K562 (cell line): ENCODE measurements at regions not wholly inside any gene's neighbourhood (a gene's known extent, or its start where the extent isn't known, plus 50 kb on each side); places are given as distances from the start of the nearest gene placed in this dataset.

Experiments
- ATAC-seq: fragments of 200-7000 bp; cut with Tn5 transposase; 3 replicates; pipeline ENCODE4 v1.9.1; 2020; ENCODE audit warnings: moderate library complexity
- BruUV-seq: library from RNA; stranded (reverse); fragments of 400-500 nt; replicated peaks from 2 replicates; lab custom pipeline; 2021; lab: Mats Ljungman, UMichigan
- CTCF ChIA-PET: fragments of 300-600 bp; formaldehyde crosslinking; extraction: SDS; loops from one replicate; lab custom pipeline; 2021; ENCODE audit warnings: low intra/inter-chr PET ratio; lab: Yijun Ruan, JAX
- POLR2A ChIA-PET: fragments of 300-600, 350-650 bp; sonication (Branson Sonifier 250); formaldehyde crosslinking; extraction: SDS; loops from one replicate; lab custom pipeline; 2021; ENCODE audit warnings: antibody characterized with exemption, inconsistent platforms; lab: Yijun Ruan, JAX
- DNase-seq, 4 experiments: peaks; one replicate each; pipeline versions ENCODE4 v3.0.0 to v3.0.0-alpha.2; 2011 to 2018; ENCODE audit warnings: low spot score in 3 of 4, mixed read lengths in 3 of 4; ENCODE audit errors: extremely low read depth in 1 of 4
- FAIRE-seq: peaks from 2 replicates; lab custom pipeline; 2011; peaks lifted over from hg19 to GRCh38; lab: Jason Lieb, UNC
- H2AFZ ChIP-seq: 2 replicates; pipeline ENCODE4 v1.6.0; 2011; ENCODE audit warnings: low read depth, low read length, control low read depth, inconsistent platforms
- H3K27ac ChIP-seq: fragments of 200-600 bp; 3 replicates; pipeline ENCODE4 v1.8.0; 2011; ENCODE audit warnings: low read depth, mild to moderate bottlenecking, control low read depth, inconsistent platforms, low read length, moderate library complexity, mixed read lengths; ENCODE audit errors: extremely low read depth
- H3K27me3 ChIP-seq, 2 experiments: fragments of 300-600 bp in 1 of 2; 2 replicates in 1 of 2; 3 replicates in 1 of 2; pipeline versions ENCODE4 v1.6.0 to v1.8.0; 2011; ENCODE audit warnings: inconsistent platforms in 2 of 2, low read length in 2 of 2, mild to moderate bottlenecking in 1 of 2, mixed read lengths in 1 of 2, moderate library complexity in 1 of 2; ENCODE audit not compliant: control insufficient read depth in 2 of 2, insufficient read depth in 2 of 2
- H3K36me3 ChIP-seq: fragments of 300-600 bp; 3 replicates; pipeline ENCODE4 v1.8.0; 2011; ENCODE audit warnings: mild to moderate bottlenecking, low read length, inconsistent platforms; ENCODE audit not compliant: control insufficient read depth, insufficient read depth
- H3K4me1 ChIP-seq, 2 experiments: fragments of 200-600 bp in 1 of 2; replicated peaks in 1 of 2; 2 replicates in 1 of 2; 3 replicates in 1 of 2; pipeline versions ENCODE4 v1.5.1 to v1.8.0; 2011; ENCODE audit warnings: inconsistent platforms in 2 of 2, low read length in 2 of 2, mild to moderate bottlenecking in 1 of 2, mixed read lengths in 1 of 2, moderate library complexity in 1 of 2; ENCODE audit not compliant: control insufficient read depth in 2 of 2, insufficient read depth in 2 of 2
- H3K4me2 ChIP-seq: 2 replicates; pipeline ENCODE4 v1.6.1; 2011; ENCODE audit warnings: low read length, control low read depth, inconsistent platforms, mixed read lengths; ENCODE audit not compliant: insufficient read depth
- H3K4me3 ChIP-seq: fragments of 200-600 bp; sonication (generic), shearing (Covaris generic); 2 replicates; pipeline ENCODE4 v1.5.1; 2016; ENCODE audit warnings: control low read depth, inconsistent platforms
- H3K79me2 ChIP-seq: fragments of 200-600 bp; 3 replicates; pipeline ENCODE4 v1.8.0; 2011; ENCODE audit warnings: low read length, inconsistent platforms; ENCODE audit not compliant: control insufficient read depth, insufficient read depth
- H3K9ac ChIP-seq, 2 experiments: 2 replicates each; pipeline versions ENCODE4 v1.6.0 to v1.6.1; 2011; ENCODE audit warnings: low read depth in 2 of 2, low read length in 2 of 2, control low read depth in 1 of 2, inconsistent platforms in 1 of 2, mild to moderate bottlenecking in 1 of 2, mixed read lengths in 1 of 2; ENCODE audit not compliant: insufficient read depth in 1 of 2
- H3K9me1 ChIP-seq: one replicate; pipeline ENCODE4 v1.6.0; 2011; ENCODE audit warnings: inconsistent platforms, mild to moderate bottlenecking, low read length, moderate library complexity; ENCODE audit not compliant: control insufficient read depth, insufficient read depth
- H3K9me3 ChIP-seq: replicated peaks from 2 replicates; pipeline ENCODE4 v1.5.1; 2011; ENCODE audit warnings: low read depth, low read length, inconsistent platforms; ENCODE audit not compliant: control insufficient read depth, insufficient read depth
- H4K20me1 ChIP-seq: replicated peaks from 2 replicates; pipeline ENCODE4 v1.6.1; 2011; ENCODE audit warnings: low read length, inconsistent platforms, mixed read lengths; ENCODE audit not compliant: control insufficient read depth, insufficient read depth
- HLTF ChIP-seq: fragments of 450-650 bp; IDR thresholded peaks from 2 replicates; pipeline ENCODE4 v1.6.1; 2016
- IFI16 ChIP-seq: fragments of 250-450 bp; sonication (Bioruptor Pico); IDR thresholded peaks from 2 replicates; pipeline ENCODE4 v2.1.2; 2022; ENCODE audit warnings: mild to moderate bottlenecking, inconsistent platforms
- PRMT5 ChIP-seq: sonication (generic); formaldehyde crosslinking; IDR thresholded peaks from 2 replicates; pipeline ENCODE4 v1.5.0; 2020; ENCODE audit warnings: missing genetic modification reagents
- RAD21 ChIP-seq, 2 experiments: fragments of 250-450 bp in 1 of 2; fragments of 450-650 bp in 1 of 2; sonication (Bioruptor Pico) in 1 of 2; formaldehyde crosslinking in 1 of 2; IDR thresholded peaks in 1 of 2; conservative IDR thresholded peaks in 1 of 2; 2 replicates each; pipeline versions ENCODE4 v1.4.0 to v1.8.0; 2020 to 2022; ENCODE audit warnings: mild to moderate bottlenecking in 2 of 2, moderate library complexity in 1 of 2
- SAFB ChIP-seq: fragments of 200-400 bp; formaldehyde crosslinking; IDR thresholded peaks from 2 replicates; pipeline ENCODE4 v1.6.1; 2017; ENCODE audit warnings: low read depth, low read length, borderline replicate concordance
- SMAD2 ChIP-seq: fragments of 150-350 bp; IDR thresholded peaks from 2 replicates; pipeline ENCODE4 v1.6.1; 2014; ENCODE audit warnings: low read depth, mild to moderate bottlenecking, low read length
- TAF7 ChIP-seq: fragments of 450-650 bp; IDR thresholded peaks from 2 replicates; pipeline ENCODE4 v1.6.1; 2016; ENCODE audit warnings: missing genetic modification characterization, missing compliant biosample characterization
- TEAD4 ChIP-seq, 2 experiments: sonication (generic) in 1 of 2; formaldehyde crosslinking in 1 of 2; IDR thresholded peaks; 2 replicates each; pipeline versions ENCODE4 v1.6.1 to v1.8.0; 2012 to 2022; ENCODE audit warnings: borderline replicate concordance in 1 of 2, inconsistent platforms in 1 of 2, low read length in 1 of 2, mild to moderate bottlenecking in 1 of 2, missing genetic modification reagents in 1 of 2
- U2AF1 ChIP-seq: fragments of 200-400 bp; formaldehyde crosslinking; optimal IDR thresholded peaks from 2 replicates; pipeline ENCODE3; 2017; ENCODE audit warnings: mild to moderate bottlenecking, low read depth, low read length, moderate library complexity
- ZNF134 ChIP-seq: fragments of 250-450 bp; sonication (Bioruptor Pico); conservative IDR thresholded peaks from 2 replicates; pipeline ENCODE4 v1.4.0; 2020
- WGBS: fragments of 100-300 bp; shearing (Covaris generic); methylation state at CpG from one replicate; pipeline ENCODE4 v1.1.6; 2016; ENCODE audit warnings: low coverage, mixed read lengths; ENCODE audit not compliant: insufficient coverage; ENCODE audit errors: missing lambda C conversion rate; 5-methylcytosine and 5-hydroxymethylcytosine counted together
- in situ Hi-C: fragments of 300-500 bp; cut with MboI; formaldehyde crosslinking; loops from 4 replicates; pipeline ENCODE4 v1.15.0; 2018; ENCODE audit warnings: inconsistent platforms, mixed read lengths
- intact Hi-C: fragments of 100-400 bp; cut with micrococcal nuclease; formaldehyde crosslinking; loops from 2 replicates; pipeline ENCODE4 v1.14.2; 2022
- TF ChIP-seq, protein P1 (sequence below): sonication (generic); formaldehyde crosslinking; IDR thresholded peaks from 2 replicates; pipeline ENCODE4 v1.8.0; 2023; ENCODE audit warnings: missing genetic modification reagents, mild to moderate bottlenecking, borderline replicate concordance
- TF ChIP-seq, protein P2 (sequence below): sonication (generic); formaldehyde crosslinking; IDR thresholded peaks from 2 replicates; pipeline ENCODE4 v1.8.0; 2022; ENCODE audit warnings: mild to moderate bottlenecking, missing genetic modification reagents

DNA sequence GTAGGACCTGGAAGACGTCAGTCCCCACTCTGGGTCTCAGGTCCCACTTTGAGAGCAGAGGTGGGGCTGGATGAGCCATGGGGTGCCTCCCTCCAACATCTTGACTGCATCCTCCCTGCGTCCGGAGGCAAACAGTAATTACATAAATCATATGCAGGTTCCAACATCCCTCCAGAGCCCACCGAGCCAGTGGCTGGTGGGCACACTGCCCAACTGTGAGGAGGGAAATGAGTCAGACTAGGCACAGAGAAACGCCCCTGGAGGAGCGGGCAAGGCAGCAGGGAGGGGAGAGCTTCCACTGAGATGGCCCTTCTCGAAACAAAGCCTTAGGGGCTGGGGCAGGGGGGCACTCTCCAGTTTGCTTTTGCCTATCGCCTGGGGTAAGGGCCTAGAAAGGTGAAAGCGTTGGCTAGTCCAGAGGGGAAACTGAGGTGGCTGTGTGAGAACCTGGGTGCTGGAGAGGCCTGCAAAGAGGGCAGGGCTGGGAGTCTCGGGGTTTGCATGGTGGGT is 168.2 kb upstream of the MYCN start:
- H3K4me3 ChIP-seq = no peak overlapping the region
- no peak overlapping the region for H3K27ac ChIP-seq
- H3K9me3 ChIP-seq = no peaks in the 10 kb centered on the region
- H3K9me1 ChIP-seq = no peaks in the 10 kb centered on the region
- ATAC-seq = no peak
- intact Hi-C loops (no loop called here), in situ Hi-C loops (no loop called here)
- H2AFZ ChIP-seq = no peak overlapping the region
- peaks cover 4% of the 10 kb centered on the region; the same call in 1 of the 2 replicates for H4K20me1 ChIP-seq
- no peaks in the 10 kb centered on the region; a peak in 1 of 5 replicates for H3K4me1 ChIP-seq
- H3K4me2 ChIP-seq = no peak overlapping the region
- BruUV-seq = no TSS peak
- no peaks in the 10 kb centered on the region for H3K36me3 ChIP-seq
- no peak overlapping the region for H3K9ac ChIP-seq
- FAIRE-seq = no peak
- ChIA-PET POLR2A (interaction anchor here (0.6 kb wide), 1 partner anchor 16 kb away, joined by 3 read pairs; no protein-coding TSS in a partner anchor), CTCF (no interaction called here)
- H3K27me3 ChIP-seq = peaks cover 17 to 53% of the 10 kb centered on the region in 2 experiments; a peak in 4 of 5 replicates
- TF ChIP-seq RAD21 (CRISPR knock-in tag; conservative IDR thresholded peaks at IDR 0.05 in 1 of 2, IDR thresholded peaks at IDR 0.05 in 1 of 2) (no peak), U2AF1 (no peak), SAFB (no peak), HLTF (no peak), IFI16 (CRISPR knock-in tag) (no peak), TEAD4 (IDR thresholded peaks at IDR 0.05; ENCODE audit: low read length) (no peak), TEAD4 (CRISPR knock-in tag; IDR thresholded peaks at IDR 0.05; ENCODE audit: borderline replicate concordance) (no peak), PRMT5 (CRISPR knock-in tag) (no peak), ZNF134 (CRISPR knock-in tag) (no peak), TAF7 (tag) (no peak), SMAD2 (no peak)
- TF ChIP-seq, protein P1, sequence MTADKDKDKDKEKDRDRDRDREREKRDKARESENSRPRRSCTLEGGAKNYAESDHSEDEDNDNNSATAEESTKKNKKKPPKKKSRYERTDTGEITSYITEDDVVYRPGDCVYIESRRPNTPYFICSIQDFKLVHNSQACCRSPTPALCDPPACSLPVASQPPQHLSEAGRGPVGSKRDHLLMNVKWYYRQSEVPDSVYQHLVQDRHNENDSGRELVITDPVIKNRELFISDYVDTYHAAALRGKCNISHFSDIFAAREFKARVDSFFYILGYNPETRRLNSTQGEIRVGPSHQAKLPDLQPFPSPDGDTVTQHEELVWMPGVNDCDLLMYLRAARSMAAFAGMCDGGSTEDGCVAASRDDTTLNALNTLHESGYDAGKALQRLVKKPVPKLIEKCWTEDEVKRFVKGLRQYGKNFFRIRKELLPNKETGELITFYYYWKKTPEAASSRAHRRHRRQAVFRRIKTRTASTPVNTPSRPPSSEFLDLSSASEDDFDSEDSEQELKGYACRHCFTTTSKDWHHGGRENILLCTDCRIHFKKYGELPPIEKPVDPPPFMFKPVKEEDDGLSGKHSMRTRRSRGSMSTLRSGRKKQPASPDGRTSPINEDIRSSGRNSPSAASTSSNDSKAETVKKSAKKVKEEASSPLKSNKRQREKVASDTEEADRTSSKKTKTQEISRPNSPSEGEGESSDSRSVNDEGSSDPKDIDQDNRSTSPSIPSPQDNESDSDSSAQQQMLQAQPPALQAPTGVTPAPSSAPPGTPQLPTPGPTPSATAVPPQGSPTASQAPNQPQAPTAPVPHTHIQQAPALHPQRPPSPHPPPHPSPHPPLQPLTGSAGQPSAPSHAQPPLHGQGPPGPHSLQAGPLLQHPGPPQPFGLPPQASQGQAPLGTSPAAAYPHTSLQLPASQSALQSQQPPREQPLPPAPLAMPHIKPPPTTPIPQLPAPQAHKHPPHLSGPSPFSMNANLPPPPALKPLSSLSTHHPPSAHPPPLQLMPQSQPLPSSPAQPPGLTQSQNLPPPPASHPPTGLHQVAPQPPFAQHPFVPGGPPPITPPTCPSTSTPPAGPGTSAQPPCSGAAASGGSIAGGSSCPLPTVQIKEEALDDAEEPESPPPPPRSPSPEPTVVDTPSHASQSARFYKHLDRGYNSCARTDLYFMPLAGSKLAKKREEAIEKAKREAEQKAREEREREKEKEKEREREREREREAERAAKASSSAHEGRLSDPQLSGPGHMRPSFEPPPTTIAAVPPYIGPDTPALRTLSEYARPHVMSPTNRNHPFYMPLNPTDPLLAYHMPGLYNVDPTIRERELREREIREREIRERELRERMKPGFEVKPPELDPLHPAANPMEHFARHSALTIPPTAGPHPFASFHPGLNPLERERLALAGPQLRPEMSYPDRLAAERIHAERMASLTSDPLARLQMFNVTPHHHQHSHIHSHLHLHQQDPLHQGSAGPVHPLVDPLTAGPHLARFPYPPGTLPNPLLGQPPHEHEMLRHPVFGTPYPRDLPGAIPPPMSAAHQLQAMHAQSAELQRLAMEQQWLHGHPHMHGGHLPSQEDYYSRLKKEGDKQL (CRISPR knock-in tag) = no peak
- TF ChIP-seq, protein P2, sequence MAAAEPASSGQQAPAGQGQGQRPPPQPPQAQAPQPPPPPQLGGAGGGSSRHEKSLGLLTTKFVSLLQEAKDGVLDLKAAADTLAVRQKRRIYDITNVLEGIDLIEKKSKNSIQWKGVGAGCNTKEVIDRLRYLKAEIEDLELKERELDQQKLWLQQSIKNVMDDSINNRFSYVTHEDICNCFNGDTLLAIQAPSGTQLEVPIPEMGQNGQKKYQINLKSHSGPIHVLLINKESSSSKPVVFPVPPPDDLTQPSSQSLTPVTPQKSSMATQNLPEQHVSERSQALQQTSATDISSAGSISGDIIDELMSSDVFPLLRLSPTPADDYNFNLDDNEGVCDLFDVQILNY (CRISPR knock-in tag) = no peak
- no peaks in the 10 kb centered on the region for H3K79me2 ChIP-seq
- 0% methylated on average over 10 of the region's 10 CpGs for WGBS
- DNase-seq = no peak
